IPS DF 4.7 (cell line): ENCODE measurements at regions not wholly inside any gene's neighbourhood (a gene's known extent, or its start where the extent isn't known, plus 50 kb on each side); places are given as distances from the start of the nearest gene placed in this dataset.

ENCODE experiments used
- DNase-seq: peaks from one replicate; pipeline ENCODE4 v3.0.0-alpha.2; 2013; ENCODE audit warnings: low spot score; ENCODE audit errors: extremely low read depth

GRCh38 chr22:48143856-48144255 lies 1381.4 kb downstream of the TBC1D22A start:
- DNase-seq = no peak

DNA sequence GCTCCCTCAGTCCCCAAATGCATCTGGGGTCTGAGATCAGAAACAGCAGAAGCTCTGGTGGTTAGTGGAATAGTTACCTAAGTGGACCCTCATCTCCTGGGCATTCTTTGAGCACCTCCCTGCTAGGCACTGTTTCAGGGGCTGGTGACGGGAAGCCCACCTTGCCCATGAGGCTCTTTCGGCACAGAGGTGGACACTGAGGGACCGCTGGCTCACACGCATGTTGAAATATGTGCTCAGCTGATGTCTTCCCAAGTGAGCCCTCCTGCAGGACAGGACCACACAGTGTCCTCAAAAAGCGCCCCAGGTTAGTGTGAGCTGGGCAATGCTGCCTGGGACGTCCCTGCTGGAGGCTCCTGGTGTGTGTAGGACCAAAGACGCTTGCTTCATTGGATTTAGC lies 1379.9 kb downstream of the TBC1D22A start:
- no peak for DNase-seq

- DNase-seq = no peak
These were observed 1378.9 kb downstream of the TBC1D22A start for GRCh38 chr22:48141301-48141700.

DNA sequence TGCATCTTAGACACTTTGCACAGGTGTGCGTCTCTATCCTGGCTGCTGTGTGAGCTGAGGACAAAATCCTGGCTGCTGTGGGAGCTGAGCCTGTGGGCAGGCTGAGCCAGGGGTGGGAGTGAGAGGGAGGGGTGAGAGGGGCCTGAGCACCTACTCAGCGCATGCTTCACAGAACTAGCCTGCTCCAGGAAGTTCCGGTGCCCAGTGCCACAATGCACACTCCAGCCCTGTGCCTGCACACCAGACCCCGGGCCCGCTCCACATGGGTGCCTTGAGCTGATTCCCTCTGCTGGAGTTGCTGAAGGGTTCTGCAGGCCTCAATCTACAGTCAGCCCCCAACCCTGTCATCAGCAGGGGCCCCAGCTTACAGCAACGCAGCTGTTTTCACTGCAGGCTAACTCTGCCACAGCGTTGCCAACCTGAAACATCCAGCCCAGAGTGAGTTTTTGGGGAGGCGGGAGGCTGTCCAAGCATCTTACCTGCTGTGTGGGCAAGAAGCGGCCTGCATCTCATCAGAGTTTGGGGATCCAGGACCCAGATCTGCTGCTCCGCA lies 1377.9 kb downstream of the TBC1D22A start:
- no peak for DNase-seq

GRCh38 chr22:48139776-48140175 lies 1377.3 kb downstream of the TBC1D22A start:
- no peak for DNase-seq

GRCh38 chr22:48138855-48139254 lies 1376.4 kb downstream of the TBC1D22A start:
- no peak for DNase-seq

DNA sequence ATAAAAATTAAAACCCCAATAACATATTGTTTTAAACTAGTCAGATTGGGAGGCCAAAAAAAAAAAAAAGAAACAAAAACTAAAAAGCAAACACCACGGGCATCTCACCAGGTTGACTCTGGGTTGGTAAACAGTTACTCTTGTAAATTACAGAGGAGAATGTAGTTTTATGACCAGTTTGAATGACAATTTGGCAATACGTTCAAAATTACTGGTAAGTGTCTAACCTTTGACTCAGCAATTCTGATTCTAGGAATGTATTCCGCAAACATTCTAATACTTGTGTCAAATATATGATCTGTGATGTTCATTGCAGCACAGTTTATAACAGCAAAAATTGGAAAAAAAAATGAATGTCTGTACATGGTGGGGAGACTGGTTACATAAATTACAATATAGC lies 1376.0 kb downstream of the TBC1D22A start:
- no peak for DNase-seq

DNA sequence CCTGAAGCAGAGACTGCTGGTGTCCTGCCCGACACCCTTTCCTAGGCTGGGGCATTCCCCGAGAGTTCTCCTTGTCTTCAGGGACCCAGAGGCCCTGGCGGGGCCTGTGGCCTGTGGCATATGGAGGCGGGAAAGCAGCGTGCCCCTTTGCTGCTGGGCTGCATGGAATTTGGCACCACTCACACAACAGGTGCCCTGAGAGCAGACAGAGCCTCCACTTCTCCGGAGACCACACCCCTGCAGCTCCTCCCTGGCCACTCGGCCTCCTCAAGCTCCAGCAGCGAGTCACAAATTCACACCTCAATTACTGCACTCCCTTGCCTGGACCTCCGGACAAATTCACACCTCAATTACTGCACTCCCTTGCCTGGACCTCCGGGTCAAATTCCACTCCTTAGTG lies 1375.2 kb downstream of the TBC1D22A start:
- DNase-seq = no peak

DNA sequence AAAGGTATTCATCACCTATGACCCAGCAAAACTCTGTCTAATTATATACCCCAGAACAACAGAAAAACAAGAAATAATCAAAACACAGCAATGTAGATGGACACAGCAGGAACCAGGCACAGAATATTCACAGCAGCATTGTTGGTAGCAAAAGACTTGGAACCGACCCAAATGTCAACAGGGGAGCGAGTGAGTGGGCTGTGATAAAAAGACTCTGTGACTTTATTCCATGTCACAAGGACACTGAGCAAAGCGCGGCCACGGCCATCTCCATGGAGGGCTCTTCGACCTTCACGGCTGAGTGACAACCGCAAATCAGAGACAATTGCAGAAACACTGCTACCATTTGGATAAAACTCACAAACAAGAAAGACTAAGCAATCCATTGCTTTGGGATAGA lies 1373.1 kb downstream of the TBC1D22A start:
- DNase-seq = no peak

DNA sequence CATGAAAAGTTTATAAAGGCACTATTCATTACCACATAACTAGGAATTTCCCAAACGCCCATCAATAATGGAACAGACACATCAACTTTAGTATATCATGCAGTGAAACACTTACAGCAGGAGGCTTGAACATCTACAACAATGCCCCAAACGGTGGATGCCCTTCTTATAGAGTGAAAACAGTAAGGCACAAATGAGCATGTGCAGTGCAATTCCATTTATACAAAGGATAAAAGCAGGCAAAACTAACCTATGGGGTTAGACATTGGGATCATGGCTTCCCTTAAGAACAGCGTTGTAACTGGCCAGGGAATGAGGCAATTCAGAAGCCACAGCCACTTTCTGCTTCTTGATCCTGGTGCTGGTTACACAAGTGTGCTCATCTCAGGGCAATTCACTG lies 1363.0 kb downstream of the TBC1D22A start:
- no peak for DNase-seq

DNA sequence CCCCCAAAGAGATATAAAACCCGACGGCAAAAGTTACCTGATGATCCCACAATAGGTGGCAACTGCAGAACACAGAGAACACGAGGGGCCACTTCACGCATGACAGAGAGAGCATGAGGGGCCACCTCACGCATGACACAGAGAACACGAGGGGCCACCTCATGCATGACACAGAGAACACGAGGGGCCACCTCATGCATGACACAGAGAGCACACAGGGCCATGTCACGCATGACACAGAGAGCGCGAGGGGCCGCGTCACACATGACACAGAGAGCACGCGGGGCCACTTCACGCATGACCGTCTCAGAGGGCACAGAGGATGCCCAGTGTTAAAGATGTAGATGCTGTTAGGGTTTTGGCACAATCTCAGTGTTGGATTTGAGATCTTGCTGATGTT lies 1359.5 kb downstream of the TBC1D22A start:
- DNase-seq = no peak

DNA sequence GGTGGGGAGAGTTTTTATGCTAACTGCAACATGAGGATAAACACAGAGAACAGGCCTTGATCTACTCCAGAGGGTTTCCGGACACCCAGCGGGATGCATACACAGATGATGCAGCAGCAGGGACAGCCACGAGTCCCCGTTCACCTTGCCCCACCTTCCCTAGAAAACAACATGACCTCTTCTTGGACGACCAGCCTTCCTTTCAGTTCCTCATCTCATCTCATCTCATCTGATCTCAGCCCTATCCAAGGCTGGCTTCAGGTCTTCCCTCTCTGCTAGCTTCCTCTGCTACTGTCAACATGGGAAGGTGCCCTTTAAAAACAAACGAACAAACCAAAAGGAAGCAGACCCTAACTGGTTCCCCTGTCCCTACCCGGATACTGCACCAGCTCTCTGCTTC lies 1356.2 kb downstream of the TBC1D22A start:
- DNase-seq = no peak

GRCh38 chr22:48116871-48117270 lies 1354.4 kb downstream of the TBC1D22A start:
- no peak for DNase-seq

GRCh38 chr22:48112687-48113521 lies 1350.5 kb downstream of the TBC1D22A start:
- DNase-seq = no peak

DNA sequence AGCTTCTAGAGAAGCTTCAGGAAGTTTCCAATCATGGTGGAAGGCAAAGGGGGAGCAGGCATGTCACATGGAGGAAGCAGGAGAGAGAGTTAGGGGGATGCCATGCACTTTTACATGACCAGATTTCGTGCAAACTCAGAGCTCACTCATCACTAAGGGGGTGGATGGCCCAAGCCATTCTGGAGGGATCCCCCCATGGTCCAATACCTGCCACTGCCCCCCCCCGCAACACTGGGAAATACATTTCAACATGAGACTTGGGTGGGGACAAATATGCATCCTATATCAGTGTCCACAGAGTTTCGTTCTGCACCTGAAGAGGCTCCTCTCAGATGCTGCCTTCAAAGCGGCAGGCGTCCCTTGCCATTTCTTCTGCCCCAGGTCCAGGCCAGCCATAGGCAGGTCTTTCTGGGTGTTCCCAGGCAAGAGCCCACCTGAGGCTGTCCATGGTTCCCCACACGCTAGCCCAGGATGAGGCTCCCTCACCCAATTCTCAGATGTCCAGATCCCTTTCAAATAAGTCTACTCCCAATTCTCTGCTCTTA lies 1344.3 kb downstream of the TBC1D22A start:
- no peak for DNase-seq

DNA sequence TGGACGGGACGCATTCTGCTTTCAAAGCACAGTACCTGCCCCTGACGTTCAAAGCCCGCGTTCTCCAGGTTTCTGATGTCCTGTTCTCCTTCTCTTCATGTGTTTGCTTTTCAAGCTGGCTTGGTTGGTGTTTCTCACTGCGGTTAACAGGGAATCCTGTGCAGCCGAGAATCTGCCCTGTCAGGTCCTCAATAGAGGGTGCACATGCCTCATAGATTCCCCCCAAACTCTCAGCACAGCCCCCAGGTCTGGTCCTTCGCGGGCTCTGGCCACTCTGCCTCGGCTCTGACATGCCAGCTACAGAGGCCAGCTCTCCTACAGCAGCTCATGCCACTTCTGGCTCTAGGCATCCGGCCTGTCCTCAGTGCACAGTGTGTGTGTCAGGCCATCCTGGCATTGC lies 1343.8 kb downstream of the TBC1D22A start:
- DNase-seq = no peak

DNA sequence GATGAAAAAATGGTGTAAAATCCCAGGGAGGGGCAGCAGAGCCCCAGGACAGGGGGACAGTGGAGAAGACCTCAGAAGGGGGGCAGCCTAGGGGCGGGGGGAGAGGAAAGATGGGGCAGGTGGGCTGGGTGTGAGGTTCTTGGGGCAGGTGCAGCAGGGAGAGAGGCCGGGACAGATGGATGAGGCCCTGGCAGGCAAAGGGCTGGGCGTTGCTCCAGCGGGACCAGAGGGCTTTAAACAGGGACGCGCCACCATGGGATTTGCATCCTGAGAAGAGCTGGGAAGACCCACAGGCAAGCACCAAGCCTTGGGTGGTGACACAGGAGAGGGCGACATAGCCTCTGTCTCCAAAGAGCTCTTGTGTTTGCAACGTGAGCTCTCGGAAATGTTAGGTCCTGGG lies 1342.8 kb downstream of the TBC1D22A start:
- DNase-seq = no peak

- DNase-seq = no peak
These were observed 1342.3 kb downstream of the TBC1D22A start for GRCh38 chr22:48104766-48105165.

GRCh38 chr22:48104102-48104738 lies 1341.8 kb downstream of the TBC1D22A start:
- no peak for DNase-seq

- no peak for DNase-seq
These were observed 1340.9 kb downstream of the TBC1D22A start for GRCh38 chr22:48103126-48103875.

GRCh38 chr22:48102581-48102980 lies 1340.1 kb downstream of the TBC1D22A start:
- DNase-seq = no peak

DNA sequence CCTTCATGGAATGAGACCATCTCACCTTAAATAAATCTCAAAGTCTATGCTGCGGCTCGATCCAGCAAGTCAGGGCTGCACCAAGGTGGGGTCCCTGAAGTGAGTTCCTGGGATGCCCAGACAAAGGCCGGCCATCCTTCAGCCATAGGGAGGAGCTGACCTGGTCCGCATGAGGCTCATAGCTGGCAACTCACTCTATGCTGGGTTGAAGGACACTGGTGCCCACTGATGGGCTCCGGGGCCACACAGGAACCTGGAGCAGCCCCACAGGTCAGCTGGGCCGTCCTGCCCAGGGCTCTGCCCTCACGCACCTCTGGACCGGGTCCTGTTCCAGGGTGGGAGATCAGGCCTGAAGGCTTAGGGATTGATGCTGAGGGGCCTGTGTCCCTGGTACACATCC lies 1339.3 kb downstream of the TBC1D22A start:
- no peak for DNase-seq
